Ishikawa (cell line): ENCODE measurements at regions not wholly inside any gene's neighbourhood (a gene's known extent, or its start where the extent isn't known, plus 50 kb on each side); places are given as distances from the start of the nearest gene placed in this dataset.

Source experiments
- CEBPB ChIP-seq: IDR thresholded peaks from 2 replicates; pipeline ENCODE4 v1.6.1; 2012
- CREB1 ChIP-seq: IDR thresholded peaks from 2 replicates; pipeline ENCODE4 v1.6.1; 2012; ENCODE audit warnings: low read depth
- EGR1 ChIP-seq: IDR thresholded peaks from 2 replicates; pipeline ENCODE4 v1.6.1; 2012
- EP300 ChIP-seq: IDR thresholded peaks from 2 replicates; pipeline ENCODE4 v1.6.1; 2012; ENCODE audit warnings: borderline replicate concordance
- FOXM1 ChIP-seq: IDR thresholded peaks from 2 replicates; pipeline ENCODE4 v1.6.1; 2012; ENCODE audit warnings: low read depth, borderline replicate concordance
- MAX ChIP-seq: IDR thresholded peaks from 2 replicates; pipeline ENCODE4 v1.6.1; 2012
- NFIC ChIP-seq: IDR thresholded peaks from 2 replicates; pipeline ENCODE4 v1.6.1; 2012
- RAD21 ChIP-seq: IDR thresholded peaks from 2 replicates; pipeline ENCODE4 v1.6.1; 2012; ENCODE audit warnings: low read depth
- REST ChIP-seq: IDR thresholded peaks from 2 replicates; pipeline ENCODE4 v1.6.1; 2012; ENCODE audit warnings: low read depth, mild to moderate bottlenecking
- YY1 ChIP-seq: IDR thresholded peaks from 2 replicates; pipeline ENCODE4 v1.6.1; 2012; ENCODE audit warnings: low read depth
- ZBTB7A ChIP-seq: IDR thresholded peaks from 2 replicates; pipeline ENCODE4 v1.6.1; 2012; ENCODE audit warnings: low read depth
- TF ChIP-seq, protein P1 (sequence below): IDR thresholded peaks from 2 replicates; pipeline ENCODE4 v1.6.1; 2012

DNA sequence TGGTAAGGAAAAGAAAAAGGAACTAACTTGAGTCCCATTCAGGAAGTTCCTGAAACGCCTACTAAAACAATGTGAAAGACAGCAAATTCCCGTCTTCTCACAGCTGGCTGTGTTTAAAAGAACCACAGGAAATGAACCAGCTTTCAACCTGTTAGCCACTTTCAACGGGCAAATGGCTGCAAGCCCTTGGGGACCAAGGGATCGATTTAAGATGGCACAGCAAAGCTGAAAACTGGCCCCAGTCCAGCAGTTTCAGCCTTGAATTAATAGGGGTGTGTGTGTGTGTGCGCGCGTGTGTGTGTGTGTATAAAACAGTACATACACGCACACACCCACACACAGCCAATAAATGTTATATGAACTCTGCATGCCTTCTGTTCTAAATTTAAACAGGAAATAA, 168.7 kb upstream of the TMCO5A start:
- TF ChIP-seq REST (no peak), YY1 (no peak), RAD21 (no peak), CREB1 (no peak), FOXM1 (no peak), EP300 (no peak), NFIC (no peak), MAX (no peak), ZBTB7A (no peak), CEBPB (no peak), EGR1 (no peak)
- TF ChIP-seq, protein P1, sequence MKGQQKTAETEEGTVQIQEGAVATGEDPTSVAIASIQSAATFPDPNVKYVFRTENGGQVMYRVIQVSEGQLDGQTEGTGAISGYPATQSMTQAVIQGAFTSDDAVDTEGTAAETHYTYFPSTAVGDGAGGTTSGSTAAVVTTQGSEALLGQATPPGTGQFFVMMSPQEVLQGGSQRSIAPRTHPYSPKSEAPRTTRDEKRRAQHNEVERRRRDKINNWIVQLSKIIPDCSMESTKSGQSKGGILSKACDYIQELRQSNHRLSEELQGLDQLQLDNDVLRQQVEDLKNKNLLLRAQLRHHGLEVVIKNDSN = no peak
